GM19467 (cell line): ENCODE measurements at regions not wholly inside any gene's neighbourhood (a gene's known extent, or its start where the extent isn't known, plus 50 kb on each side); places are given as distances from the start of the nearest gene placed in this dataset.
"Not testable (repeated sequence)": the region's sequence is repeated elsewhere in the genome, so short reads cannot be mapped to it uniquely, and the experiment has no call there.

Experiments used
- ATAC-seq: cut with Tn5 transposase; IDR thresholded peaks from one replicate; pipeline ENCODE4 v1.9.1; 2021; ENCODE audit warnings: mild to moderate bottlenecking, moderate library complexity; ENCODE audit not compliant: unreplicated experiment

DNA sequence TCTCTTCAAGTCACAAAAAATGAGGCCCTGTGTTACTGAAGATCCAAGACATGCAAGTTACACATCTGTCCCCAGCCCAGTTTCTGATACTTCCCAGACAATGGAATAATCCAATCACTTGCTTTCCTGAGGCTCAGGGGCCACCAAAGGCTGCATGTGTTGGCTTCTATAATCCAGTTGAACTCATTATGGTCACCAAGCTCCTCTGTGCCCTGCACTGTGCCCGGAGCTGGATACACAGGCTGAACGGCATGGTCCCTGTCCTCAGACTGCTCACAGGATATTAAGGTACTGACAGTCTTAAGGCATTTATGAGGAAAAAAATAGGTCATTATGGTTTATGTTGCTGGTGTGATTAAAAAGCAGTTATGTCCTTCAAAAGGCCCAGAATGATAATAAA is 117.0 kb upstream of the SYT6 start:
- no peak for ATAC-seq

DNA sequence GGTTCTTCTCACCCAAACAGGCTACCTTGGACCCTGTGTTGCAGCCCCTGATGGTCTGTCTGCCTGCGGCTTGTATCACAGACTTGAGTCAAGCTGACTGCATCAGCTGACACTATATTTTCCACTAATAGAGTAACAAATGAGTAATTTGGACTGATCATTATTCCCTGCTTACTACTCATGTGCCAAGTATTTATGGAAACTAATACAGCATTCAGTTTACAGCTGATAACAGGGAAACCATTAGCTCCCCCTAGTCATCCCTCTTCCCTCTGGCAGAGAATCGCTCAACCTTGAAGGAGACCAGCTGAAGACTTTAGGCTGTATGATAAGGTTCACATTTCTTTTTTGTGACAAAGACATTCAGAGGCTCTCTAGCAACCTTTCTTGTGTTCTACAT is 116.6 kb upstream of the SYT6 start:
- no peak for ATAC-seq

DNA sequence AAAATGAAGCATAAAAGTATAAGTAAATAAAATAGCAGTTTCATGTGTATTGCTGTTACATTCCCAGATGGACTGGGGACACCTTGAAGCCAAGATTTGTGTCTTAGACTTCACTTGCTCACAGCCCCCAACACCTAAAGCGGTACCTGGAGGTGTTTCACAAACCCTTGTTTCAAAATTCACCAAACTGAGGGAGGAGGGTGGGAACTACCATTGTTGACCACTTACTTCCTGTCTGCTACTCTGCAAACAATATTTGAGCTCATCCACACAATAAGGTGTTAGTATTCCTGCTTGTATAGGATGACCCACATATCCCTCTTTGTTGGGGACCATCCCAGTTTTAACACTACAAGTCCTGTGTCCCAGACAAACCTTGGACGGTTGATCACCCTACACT is 115.9 kb upstream of the SYT6 start:
- no peak for ATAC-seq

DNA sequence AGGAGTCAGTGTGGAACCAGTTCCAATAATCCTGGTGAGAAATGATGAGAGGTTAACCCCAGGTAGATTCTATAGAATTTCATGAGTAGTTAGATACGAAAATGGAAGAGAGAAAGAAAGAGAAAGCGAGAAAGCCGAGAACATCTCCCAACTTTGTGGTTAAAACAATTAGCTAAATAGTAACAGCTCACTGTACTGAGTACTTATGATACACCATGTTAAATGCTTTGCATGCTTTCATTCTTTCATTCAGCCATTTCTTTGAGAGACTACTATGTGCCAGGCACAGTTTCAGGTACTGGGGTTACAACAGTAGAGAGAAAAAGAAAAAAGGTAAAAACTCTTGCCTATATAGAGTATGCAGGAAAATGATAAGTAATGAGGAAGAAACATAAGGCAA is 109.7 kb upstream of the SYT6 start:
- ATAC-seq = peak; percentile 88

DNA sequence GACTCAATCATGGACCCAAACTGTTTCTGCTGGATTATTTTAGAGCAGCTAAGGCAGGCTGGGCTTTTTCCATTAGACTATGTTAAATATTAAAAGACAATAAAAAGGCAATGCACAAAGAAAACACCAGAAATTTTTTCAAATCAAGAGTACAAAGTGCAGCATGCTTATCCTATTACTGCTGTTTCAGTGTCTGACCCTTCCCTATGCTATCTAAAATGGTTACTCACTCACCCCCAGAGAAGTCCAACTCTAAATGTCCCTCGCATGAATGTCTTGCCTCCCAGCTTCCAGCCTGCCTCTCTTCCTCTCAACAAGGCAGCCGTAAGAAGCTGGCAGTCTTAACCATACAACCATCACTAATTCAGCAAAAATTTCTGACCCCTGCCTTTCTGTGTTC is 108.7 kb upstream of the SYT6 start:
- ATAC-seq = no peak

DNA sequence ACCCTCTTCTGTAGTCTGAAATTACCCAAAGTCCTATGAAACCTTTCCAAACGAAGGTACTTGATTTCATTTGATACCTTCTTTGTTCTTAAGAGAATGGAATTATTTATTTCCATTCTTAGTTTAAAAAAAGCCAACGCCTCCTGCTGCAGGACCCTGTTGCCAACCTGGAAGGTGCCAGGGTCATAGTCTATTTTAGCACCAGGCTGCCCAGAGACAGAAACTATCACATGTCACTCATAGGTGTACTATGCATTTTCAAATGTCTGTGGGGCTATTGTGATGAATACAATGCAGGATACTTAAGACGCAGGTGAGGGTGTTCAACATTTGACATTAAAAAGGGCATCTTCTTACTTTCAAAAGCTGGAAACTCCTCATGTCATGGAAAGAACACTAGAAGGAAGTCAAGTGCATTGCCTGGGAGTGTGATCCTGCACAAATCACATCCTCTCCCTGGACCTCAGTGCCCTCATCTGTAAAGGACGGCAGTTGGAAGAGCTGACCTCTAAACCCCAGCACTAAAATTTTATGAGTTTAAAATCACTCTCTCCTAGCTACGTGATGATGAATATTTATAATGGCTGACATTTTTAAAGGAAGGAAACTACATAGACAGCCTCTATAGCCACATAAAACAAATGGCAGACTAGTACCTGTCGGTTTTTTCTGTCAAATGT is 107.3 kb upstream of the SYT6 start:
- no peak for ATAC-seq

DNA sequence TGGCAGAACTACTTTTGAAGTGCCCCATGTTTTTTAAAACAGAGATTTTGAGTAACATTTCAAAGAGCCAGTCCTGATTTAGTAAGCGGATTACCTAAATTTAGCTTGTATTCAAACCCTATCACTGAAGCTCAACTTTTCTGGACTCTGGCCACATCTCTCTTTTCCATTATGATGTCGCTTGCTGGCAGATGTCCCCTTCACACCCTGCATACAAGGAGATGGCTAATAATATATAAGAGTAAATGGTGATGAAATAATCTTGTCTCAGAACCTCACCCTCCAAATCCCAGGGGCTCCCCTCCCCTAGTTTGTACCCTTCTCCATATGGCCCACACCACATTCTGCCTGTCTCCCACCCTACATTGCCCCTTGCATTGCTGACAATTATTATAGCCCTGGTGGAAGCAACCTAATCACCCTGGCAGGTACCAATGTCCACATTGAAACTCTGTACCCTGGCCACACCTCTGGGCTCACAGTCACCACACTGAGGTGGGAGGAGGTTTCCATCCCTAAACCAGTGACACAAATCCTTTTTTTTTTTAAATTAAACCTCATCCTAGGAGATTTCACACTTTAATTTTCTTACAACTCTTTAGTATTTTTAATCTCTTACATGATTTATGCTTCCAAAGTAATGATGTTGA is 106.0 kb upstream of the SYT6 start:
- no peak for ATAC-seq

DNA sequence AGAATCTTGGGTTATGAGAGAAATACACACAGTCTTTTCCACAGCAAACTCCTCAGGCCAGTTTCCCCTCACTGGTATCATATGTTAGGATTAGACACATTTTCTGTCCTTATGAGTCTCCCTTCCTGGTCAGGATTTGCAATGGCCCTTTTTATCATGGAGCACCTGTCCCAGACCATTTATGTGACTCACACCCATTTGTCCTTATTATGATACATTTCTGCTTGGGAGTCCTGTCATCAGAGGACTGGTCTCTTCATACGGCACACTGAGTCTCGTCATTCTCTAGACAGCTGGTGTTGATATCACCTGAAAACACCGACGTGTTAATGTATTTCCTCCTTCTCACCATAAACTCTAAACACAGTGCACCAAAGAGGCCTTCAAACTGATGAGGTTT is 105.0 kb upstream of the SYT6 start:
- no peak for ATAC-seq

DNA sequence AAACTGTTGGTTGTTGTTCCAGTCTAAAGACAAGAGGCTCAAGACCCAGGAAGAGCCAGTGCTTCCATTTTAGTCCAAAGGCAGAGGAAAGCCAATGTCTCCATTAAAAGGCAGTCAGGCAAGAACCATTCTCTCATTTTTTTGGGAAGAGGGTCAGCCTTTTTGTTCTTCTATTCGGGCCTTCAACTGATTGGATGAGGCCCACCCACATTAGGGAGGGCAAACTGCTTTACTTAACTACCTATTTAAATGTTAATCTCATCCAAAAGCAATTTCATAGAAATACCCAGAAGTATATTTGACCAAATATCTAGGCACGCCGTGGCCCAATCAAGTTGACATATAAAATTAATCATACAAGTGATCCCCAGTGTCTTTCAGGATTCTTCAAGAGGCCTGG is 104.4 kb upstream of the SYT6 start:
- no peak for ATAC-seq

DNA sequence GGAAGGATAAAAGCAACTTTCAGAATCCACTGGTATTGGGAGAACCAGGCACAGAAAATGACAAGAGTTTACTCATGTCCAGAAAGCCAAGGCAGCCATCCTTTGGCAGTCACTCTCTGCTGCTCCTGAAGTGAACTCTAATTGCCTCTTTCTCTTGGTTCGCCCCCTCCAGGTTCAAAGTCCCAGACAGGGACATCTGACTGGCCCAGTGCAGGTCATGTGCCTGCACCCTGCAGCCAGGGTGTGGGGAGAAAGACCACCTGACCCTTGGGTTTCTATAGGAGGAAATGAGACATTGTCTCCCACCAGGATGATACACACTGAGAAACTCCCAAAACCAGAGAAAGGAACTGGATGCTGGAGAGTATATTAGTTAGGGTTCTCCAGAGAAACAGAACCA is 103.9 kb upstream of the SYT6 start:
- no peak for ATAC-seq

DNA sequence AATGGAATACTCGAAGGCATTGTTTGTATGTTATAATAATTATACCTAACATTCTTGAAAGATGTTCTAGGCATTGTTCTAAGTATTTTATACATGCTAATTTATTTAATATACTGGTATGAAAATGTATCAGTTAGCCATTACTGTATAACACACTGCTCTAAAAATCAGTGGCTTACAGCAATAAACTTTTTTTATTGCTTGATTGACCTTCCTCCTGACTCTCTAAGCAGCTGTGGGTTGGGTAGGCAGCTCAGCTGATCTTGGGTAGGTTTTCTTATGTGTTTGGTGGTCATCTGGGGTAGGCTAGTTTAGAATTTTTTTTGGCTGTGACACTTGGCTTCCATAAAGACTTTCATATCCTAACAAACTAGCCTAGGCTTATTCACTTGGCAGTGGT is 100.2 kb upstream of the SYT6 start:
- no peak for ATAC-seq

DNA sequence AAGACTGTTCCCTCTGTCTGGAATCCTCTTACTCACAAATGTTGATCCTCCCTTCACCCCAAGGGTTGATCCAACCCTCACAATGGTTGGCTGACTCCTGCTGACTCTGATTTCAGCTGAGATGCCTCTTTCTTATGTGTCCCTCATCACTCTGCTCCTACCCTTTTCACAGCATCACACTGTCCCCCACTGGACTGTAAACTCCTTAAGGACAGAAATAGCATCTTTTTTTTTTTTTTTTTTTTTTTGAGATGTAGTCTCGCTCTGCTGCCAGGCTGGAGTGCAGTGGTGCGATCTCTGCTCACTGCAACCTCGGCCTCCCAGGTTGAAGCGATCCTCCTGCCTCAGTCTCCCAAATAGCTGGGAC is 97.9 kb upstream of the SYT6 start:
- no peak for ATAC-seq

DNA sequence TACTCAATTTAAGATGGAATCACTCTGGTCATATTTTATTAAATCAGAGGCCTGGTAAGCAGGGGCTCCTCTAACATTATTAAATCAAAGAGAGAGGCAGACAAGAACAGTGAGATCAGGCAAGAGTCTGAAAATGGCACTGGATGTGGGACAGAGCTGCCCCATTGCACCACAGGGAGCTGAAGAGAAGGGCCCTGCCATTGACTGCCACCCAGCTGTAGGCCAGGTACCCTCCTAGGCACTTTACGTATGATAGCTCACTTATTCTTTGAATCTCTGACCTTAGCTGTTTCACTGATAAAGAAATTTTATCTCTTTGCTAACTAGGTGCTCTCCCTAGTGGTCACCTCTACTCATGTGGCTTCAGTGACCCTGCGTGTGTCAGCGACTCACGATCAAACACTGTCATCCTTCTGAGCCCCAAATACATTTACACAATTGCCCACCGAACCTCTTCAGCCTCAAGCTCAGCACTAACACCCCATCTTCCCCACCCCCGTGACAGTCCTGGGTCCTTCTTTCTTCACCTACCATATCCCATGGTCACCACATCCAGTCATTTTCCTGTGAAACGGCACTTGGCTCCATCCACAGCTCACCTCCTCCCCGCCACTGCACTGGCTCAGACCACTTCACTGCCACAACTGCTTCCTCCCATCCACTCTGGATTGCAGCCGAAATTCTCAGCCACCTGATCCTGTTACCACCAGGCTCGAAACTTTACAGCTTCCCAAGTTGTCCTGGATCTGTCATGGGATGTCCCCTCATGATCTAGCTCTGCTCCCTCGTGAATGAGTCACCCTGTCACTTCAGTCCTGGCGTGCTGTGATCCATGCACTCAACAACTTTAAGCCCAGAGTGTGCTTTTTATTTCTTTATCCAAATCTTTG is 97.3 kb upstream of the SYT6 start:
- no peak for ATAC-seq

DNA sequence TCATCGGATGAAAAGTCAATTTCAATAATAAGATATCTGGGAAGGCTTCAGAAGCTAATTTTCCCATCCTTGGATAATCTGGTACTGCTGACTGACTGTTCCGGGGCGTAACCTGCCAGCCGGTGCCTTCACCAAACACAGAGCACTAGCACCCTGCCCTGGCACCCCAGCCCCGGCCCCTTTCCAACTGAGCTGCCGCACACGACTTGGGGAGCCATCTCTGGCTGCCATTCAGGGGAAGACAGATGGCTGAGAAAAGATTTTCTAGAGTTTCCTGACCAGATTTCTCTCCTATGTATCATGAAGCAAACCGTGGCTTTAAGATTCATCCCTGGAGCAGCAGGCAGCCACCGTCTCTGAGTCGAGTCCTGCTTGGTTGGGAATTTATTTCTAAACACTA is 96.0 kb upstream of the SYT6 start:
- no peak for ATAC-seq

DNA sequence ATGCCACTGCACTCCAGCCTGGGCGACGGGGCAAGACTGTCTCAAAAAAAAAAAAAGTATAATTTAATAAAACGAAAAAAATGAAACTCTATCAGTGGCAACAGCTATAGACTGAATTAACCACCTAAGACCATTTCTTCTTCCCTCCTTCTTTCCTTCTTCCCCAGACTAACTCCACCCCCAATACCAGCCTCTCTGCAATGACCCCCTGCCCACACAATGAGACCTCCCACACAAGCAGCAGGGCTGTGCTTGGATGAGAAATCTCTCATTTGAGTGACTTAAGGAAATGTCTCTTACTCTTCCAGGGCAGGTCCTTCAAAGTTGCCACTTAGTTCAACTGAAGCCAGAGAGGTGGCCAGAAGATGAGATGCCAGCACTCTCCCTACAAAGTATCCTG is 94.5 kb upstream of the SYT6 start:
- ATAC-seq = no peak

DNA sequence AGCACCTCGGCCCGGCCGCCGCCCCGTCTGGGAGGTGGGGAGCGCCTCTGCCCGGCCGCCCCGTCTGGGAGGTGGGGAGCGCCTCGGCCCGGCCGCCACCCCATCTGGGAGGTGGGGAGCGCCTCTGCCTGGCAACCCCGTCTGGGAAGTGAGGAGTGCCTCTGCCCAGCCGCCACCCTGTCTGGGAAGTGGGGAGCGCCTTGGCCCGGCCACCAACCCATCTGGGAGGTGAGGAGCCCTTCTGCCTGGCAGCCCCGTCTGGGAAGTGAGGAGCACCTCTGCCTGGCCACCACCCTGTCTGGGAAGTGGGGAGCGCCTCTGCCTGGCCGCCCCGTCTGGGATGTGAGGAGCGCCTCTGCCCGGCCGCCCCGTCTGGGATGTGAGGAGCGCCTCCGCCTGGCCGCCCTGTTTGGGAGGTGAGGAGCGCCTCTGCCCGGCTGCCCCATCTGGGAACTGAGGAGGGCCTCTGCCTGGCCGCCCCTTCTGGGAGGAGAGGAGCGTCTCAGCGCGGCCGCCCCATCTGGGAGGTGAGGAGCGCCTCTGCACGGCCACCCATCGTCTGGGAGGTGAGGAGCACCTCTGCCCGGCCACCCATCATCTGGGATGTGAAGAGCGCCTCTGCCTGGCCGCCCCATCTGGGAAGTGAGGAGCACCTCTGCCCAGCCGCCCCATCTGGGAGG is 89.0 kb upstream of the SYT6 start:
- not testable (repeated sequence) for ATAC-seq

DNA sequence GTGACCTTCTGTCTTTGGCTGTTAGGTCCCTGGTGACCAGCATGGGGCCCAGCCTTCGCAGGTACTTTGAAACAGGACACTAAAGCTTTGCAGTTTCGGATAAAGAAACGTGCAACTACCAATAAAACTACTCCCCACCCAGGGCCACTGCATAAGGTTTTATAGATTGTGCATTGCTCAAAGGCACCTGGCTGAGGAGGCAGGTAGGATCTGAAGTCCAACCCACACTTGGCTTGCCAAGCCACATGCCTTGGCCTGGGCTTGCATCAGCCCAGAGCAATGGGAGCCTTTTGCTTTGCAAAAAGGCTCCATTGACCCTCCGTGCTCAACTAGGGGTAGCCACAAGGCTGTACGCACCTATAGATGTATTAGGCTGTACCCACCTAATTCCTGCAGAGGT is 84.4 kb upstream of the SYT6 start:
- no peak for ATAC-seq

DNA sequence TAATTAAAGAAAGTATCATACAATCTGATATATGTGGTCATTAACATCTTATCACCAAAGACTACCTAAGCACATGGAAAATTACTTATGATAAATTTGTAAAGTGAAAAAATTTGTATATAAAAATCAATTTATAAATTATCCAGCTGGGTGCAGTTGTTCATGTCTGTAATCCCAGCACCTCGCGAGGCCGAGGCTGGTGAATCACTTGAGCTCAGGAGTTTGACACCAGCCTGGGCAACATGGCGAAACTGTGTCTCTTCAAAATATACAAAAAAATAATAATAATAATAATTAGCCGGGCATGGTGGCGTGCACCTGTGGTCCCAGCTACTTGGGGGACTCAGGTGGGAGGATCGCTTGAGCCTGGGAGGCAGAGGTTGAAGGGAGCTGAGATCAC is 82.8 kb upstream of the SYT6 start:
- no peak for ATAC-seq

DNA sequence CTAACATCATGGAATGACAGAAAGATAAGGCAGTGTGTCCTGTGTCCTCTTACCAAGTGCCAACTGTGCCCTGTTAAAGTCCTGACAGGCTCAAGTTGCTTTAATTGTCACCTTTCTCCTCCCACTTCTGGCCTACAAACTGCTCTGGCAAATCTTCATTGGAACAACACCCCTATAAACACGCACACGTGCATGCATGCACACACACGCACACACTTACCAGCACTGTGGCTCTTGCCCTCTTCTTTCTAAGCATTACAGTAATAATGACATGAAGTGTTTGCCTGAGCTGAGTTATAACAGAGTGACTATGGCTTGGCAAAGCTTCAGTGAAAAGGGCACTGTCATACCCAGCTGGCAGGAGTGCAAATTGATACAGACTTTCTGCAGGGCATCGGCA is 82.3 kb upstream of the SYT6 start:
- ATAC-seq = no peak

DNA sequence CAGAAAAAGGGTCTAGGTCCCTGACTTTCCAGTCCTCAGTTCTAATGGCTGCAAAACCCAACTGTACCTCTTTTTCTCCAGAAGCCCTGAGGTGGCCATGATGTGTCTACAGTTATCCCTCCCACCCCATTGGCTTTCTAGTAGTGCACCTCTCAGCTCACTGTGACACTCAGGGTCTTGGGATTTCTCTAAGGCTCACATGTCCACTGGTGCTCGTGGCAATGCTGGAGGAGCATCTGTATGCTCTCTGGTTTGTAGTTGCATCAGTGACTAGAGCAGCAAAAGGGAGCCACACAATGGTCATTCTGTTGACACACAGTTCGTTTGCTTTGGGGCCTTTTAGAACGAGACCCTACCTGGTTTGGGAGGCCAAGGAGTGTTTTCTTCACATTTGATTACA is 81.6 kb upstream of the SYT6 start:
- ATAC-seq = no peak

DNA sequence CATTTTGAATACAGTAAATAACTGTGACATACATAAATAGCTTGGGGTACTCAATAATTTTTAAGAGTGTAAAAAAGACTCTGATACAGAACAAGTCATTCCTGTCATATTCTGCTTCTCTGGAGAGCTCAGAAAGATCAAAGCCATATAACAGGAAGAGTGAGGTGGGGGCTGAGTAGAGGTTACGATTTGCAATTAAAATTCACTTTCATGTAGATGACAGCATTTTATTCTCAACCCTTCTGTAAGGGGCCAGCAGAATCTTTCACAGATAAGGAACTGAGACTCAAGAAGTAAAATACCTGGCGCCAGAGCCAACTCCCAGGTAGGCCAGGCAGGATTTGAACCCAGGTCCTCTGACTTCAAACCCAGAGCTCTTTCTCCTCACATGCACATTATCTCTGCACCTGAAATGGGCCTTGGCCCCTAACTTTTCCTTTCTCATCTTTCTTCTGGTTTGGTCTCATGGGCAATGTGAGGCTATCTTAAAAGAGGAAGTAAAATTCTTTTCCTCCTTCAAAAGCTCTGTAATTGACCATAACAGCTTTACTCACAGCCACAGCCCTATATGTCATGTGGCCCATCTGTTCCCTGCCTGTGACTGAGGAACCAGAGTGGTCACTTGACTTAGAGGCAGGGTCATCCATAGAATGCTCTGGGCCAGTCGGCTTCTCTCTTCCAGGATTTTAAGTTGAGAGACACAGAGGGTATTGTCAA is 80.9 kb upstream of the SYT6 start:
- ATAC-seq = no peak
